Neural cell (in vitro differentiated cells): ENCODE measurements at regions not wholly inside any gene's neighbourhood (a gene's known extent, or its start where the extent isn't known, plus 50 kb on each side); places are given as distances from the start of the nearest gene placed in this dataset.

Experiments used
- H2AFZ ChIP-seq: fragments of 200-600, 300-800 bp; sonication (generic), shearing (Covaris generic); 2 replicates; pipeline ENCODE4 v1.6.0; 2014; ENCODE audit warnings: low read depth, mild to moderate bottlenecking, antibody characterized with exemption, low read length, moderate library complexity
- H3F3A ChIP-seq: fragments of 200-600 bp; shearing (Covaris generic); 2 replicates; pipeline ENCODE4 v1.6.1; 2016; ENCODE audit warnings: mild to moderate bottlenecking, moderate library complexity, mixed read lengths, antibody characterized with exemption, low read length; ENCODE audit not compliant: insufficient read depth, poor library complexity, severe bottlenecking
- H3K27ac ChIP-seq: fragments of 200-600, 300-800 bp; sonication (generic), shearing (Covaris generic); 2 replicates; pipeline ENCODE4 v1.5.1; 2014; ENCODE audit warnings: mild to moderate bottlenecking, low read length, moderate library complexity
- H3K27me3 ChIP-seq: fragments of 300-800, 200-600 bp; sonication (generic), shearing (Covaris generic); 2 replicates; pipeline ENCODE4 v1.6.0; 2014; ENCODE audit warnings: mild to moderate bottlenecking, low read depth, low read length, moderate library complexity; ENCODE audit not compliant: insufficient read depth
- H3K36me3 ChIP-seq: fragments of 300-800, 200-600 bp; sonication (generic), shearing (Covaris generic); 2 replicates; pipeline ENCODE4 v1.5.1; 2014; ENCODE audit warnings: mild to moderate bottlenecking, antibody characterized with exemption, low read length, moderate library complexity; ENCODE audit not compliant: insufficient read depth
- H3K4me2 ChIP-seq: fragments of 300-800, 200-600 bp; sonication (generic), shearing (Covaris generic); 2 replicates; pipeline ENCODE4 v1.6.0; 2014; ENCODE audit warnings: mild to moderate bottlenecking, low read length
- H3K4me3 ChIP-seq: fragments of 300-800, 200-600 bp; sonication (generic), shearing (Covaris generic); 2 replicates; pipeline ENCODE4 v1.5.1; 2014; ENCODE audit warnings: mild to moderate bottlenecking, low read length, moderate library complexity
- H3K79me2 ChIP-seq: fragments of 200-600 bp; shearing (Covaris generic); replicated peaks from 2 replicates; pipeline ENCODE4 v1.6.0; 2014; ENCODE audit warnings: mild to moderate bottlenecking, low read length, moderate library complexity; ENCODE audit not compliant: insufficient read depth
- H3K9ac ChIP-seq: fragments of 300-800, 200-600 bp; sonication (generic), shearing (Covaris generic); 2 replicates; pipeline ENCODE4 v1.6.1; 2016; ENCODE audit warnings: mild to moderate bottlenecking, low read length, mixed read lengths
- H3K9me2 ChIP-seq: fragments of 200-600 bp; shearing (Covaris generic); 2 replicates; pipeline ENCODE4 v1.6.1; 2016; ENCODE audit warnings: mild to moderate bottlenecking, low read length, mixed read lengths; ENCODE audit not compliant: insufficient read depth
- H3K9me3 ChIP-seq: fragments of 200-600, 300-800 bp; sonication (generic), shearing (Covaris generic); 2 replicates; pipeline ENCODE4 v1.6.1; 2016; ENCODE audit warnings: mild to moderate bottlenecking, mixed run types, low read length, moderate library complexity, mixed read lengths
- H4K20me1 ChIP-seq: fragments of 200-600 bp; shearing (Covaris generic); 2 replicates; pipeline ENCODE4 v1.6.1; 2016; ENCODE audit warnings: mild to moderate bottlenecking, mixed run types; ENCODE audit not compliant: insufficient read depth
- EP300 ChIP-seq: fragments of 450-650 bp; conservative IDR thresholded peaks from 2 replicates; pipeline ENCODE4 v1.6.1; 2014; ENCODE audit warnings: antibody characterized with exemption, mild to moderate bottlenecking, moderate library complexity; ENCODE audit not compliant: poor library complexity, severe bottlenecking
- EZH2 ChIP-seq: fragments of 200-600, 300-800 bp; shearing (Covaris generic), sonication (generic); IDR thresholded peaks from 2 replicates; pipeline ENCODE4 v1.6.1; 2014; ENCODE audit warnings: antibody characterized with exemption, low read length, borderline replicate concordance, mild to moderate bottlenecking; ENCODE audit not compliant: insufficient read depth, poor library complexity, severe bottlenecking
- MXI1 ChIP-seq: fragments of 450-650 bp; conservative IDR thresholded peaks from 2 replicates; pipeline ENCODE4 v1.6.1; 2014; ENCODE audit warnings: antibody characterized with exemption, mild to moderate bottlenecking; ENCODE audit not compliant: poor library complexity, severe bottlenecking
- POLR2AphosphoS5 ChIP-seq: IDR thresholded peaks from 2 replicates; pipeline ENCODE4 v1.6.1; 2012
- RAD21 ChIP-seq: fragments of 450-650 bp; conservative IDR thresholded peaks from 2 replicates; pipeline ENCODE4 v1.6.1; 2014; ENCODE audit warnings: antibody characterized with exemption, mild to moderate bottlenecking, moderate library complexity
- SMC3 ChIP-seq: fragments of 450-650 bp; conservative IDR thresholded peaks from 2 replicates; pipeline ENCODE4 v1.6.1; 2014; ENCODE audit warnings: antibody characterized with exemption, mild to moderate bottlenecking, moderate library complexity; ENCODE audit not compliant: poor library complexity
- TAF1 ChIP-seq: IDR thresholded peaks from 2 replicates; pipeline ENCODE4 v1.6.1; 2012; ENCODE audit warnings: low read depth
- TF ChIP-seq, protein P1 (sequence below): fragments of 450-650 bp; IDR thresholded peaks from 2 replicates; pipeline ENCODE4 v1.5.1; 2014; ENCODE audit warnings: antibody characterized with exemption, mild to moderate bottlenecking, moderate library complexity; ENCODE audit not compliant: poor library complexity, severe bottlenecking
- TF ChIP-seq, protein P2 (sequence below): IDR thresholded peaks from 2 replicates; pipeline ENCODE4 v1.6.1; 2012; ENCODE audit warnings: borderline replicate concordance

DNA sequence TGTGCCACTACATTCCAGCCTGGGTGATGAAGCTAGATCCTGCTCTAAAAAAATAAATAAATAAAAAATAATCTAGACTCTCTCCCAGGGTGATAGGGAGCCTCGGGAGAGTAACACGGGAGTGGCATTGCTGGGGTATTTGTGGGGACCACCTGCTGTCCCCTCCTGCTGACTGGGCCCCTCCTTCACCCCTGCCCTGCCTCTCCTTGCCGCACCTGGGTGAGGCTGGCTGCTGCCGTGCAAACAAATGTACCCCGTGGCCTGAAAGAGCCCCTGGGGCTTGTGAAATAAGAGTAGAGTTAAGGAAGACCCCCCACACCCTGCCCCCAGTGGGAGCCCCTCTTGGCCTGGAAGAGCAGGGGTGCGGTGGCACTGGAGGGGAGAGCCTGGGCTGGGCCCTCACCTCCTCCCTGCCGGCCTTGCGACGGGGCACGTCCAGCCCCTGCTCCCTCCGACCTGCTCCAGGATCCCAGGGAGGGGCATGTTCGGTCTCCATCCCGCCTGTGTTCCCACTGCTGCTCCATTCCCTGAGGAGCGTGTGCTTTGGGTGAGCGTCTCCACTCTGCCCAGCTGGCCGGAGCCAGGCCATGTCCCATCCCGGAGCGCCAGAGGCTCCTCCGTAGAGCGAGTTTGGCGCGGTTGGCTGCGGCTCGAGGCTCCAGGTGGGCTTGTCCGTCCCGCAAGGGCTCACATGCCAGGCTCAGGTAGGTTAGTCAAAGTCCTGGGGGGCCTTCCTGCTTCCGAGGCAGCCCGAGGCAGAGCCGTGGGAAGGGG is 75.0 kb upstream of the RNU6ATAC start:
- Histone ChIP-seq H3K4me3 (no peak overlapping the region), H3K9me2 (no peaks in the 10 kb centered on the region), H3K9me3 (no peaks in the 10 kb centered on the region), H2AFZ (no peak overlapping the region), H3K4me2 (no peak overlapping the region), H3K27ac (no peak overlapping the region), H3K9ac (no peak overlapping the region), H3K27me3 (no peaks in the 10 kb centered on the region), H4K20me1 (no peaks in the 10 kb centered on the region), H3K79me2 (no peaks in the 10 kb centered on the region), H3K36me3 (no peaks in the 10 kb centered on the region), H3F3A (no peaks in the 10 kb centered on the region)
- TF ChIP-seq SMC3, result no peak
- TF ChIP-seq, protein P1, sequence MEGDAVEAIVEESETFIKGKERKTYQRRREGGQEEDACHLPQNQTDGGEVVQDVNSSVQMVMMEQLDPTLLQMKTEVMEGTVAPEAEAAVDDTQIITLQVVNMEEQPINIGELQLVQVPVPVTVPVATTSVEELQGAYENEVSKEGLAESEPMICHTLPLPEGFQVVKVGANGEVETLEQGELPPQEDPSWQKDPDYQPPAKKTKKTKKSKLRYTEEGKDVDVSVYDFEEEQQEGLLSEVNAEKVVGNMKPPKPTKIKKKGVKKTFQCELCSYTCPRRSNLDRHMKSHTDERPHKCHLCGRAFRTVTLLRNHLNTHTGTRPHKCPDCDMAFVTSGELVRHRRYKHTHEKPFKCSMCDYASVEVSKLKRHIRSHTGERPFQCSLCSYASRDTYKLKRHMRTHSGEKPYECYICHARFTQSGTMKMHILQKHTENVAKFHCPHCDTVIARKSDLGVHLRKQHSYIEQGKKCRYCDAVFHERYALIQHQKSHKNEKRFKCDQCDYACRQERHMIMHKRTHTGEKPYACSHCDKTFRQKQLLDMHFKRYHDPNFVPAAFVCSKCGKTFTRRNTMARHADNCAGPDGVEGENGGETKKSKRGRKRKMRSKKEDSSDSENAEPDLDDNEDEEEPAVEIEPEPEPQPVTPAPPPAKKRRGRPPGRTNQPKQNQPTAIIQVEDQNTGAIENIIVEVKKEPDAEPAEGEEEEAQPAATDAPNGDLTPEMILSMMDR, result no peak
- no peak for TF ChIP-seq EP300
- no peak for TF ChIP-seq TAF1
- no peak for TF ChIP-seq EZH2
- TF ChIP-seq RAD21, result no peak
- no peak for TF ChIP-seq MXI1
- no peak for TF ChIP-seq POLR2AphosphoS5
- TF ChIP-seq, protein P2, sequence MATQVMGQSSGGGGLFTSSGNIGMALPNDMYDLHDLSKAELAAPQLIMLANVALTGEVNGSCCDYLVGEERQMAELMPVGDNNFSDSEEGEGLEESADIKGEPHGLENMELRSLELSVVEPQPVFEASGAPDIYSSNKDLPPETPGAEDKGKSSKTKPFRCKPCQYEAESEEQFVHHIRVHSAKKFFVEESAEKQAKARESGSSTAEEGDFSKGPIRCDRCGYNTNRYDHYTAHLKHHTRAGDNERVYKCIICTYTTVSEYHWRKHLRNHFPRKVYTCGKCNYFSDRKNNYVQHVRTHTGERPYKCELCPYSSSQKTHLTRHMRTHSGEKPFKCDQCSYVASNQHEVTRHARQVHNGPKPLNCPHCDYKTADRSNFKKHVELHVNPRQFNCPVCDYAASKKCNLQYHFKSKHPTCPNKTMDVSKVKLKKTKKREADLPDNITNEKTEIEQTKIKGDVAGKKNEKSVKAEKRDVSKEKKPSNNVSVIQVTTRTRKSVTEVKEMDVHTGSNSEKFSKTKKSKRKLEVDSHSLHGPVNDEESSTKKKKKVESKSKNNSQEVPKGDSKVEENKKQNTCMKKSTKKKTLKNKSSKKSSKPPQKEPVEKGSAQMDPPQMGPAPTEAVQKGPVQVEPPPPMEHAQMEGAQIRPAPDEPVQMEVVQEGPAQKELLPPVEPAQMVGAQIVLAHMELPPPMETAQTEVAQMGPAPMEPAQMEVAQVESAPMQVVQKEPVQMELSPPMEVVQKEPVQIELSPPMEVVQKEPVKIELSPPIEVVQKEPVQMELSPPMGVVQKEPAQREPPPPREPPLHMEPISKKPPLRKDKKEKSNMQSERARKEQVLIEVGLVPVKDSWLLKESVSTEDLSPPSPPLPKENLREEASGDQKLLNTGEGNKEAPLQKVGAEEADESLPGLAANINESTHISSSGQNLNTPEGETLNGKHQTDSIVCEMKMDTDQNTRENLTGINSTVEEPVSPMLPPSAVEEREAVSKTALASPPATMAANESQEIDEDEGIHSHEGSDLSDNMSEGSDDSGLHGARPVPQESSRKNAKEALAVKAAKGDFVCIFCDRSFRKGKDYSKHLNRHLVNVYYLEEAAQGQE, result no peak

DNA sequence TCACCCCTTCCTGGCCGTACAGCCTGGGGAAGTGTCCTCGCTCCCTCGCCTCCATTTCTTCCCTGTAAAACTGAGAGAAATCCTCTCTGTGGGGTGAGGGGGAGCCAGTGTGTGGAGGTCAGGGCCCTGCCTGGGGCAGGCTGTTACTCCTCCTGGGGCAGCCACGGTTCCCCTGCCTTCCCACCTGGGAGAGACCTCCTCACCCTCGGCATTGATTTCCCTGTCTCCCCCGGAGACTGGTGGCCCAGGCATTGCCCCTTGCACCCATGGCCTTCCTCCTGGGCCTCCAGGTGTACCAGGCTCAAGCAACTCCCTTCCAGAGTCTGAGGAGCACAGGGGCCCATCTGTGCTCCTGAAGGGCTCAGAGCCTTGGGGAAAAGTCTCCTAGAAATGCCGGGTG is 75.6 kb upstream of the RNU6ATAC start:
- Histone ChIP-seq H3K79me2 (no peaks in the 10 kb centered on the region), H3F3A (no peaks in the 10 kb centered on the region), H3K36me3 (no peaks in the 10 kb centered on the region), H3K27ac (no peak overlapping the region), H3K4me3 (no peak overlapping the region), H3K9me3 (no peaks in the 10 kb centered on the region), H3K9ac (no peak overlapping the region), H3K27me3 (no peaks in the 10 kb centered on the region), H3K4me2 (no peak overlapping the region), H3K9me2 (no peaks in the 10 kb centered on the region), H4K20me1 (no peaks in the 10 kb centered on the region), H2AFZ (no peak overlapping the region)
- TF ChIP-seq POLR2AphosphoS5 (no peak), RAD21 (no peak), TAF1 (no peak), EZH2 (no peak), SMC3 (no peak), MXI1 (no peak), EP300 (no peak)
- TF ChIP-seq, protein P2, result no peak
- TF ChIP-seq, protein P1, result no peak
